22Rv1 (cell line): ENCODE measurements at regions not wholly inside any gene's neighbourhood (a gene's known extent, or its start where the extent isn't known, plus 50 kb on each side); places are given as distances from the start of the nearest gene placed in this dataset.

Experiments used
- CTCF ChIP-seq: fragments of 450-650 bp; IDR thresholded peaks from 2 replicates; pipeline ENCODE4 v1.5.1; 2017; ENCODE audit warnings: mild to moderate bottlenecking
- ZFX ChIP-seq: fragments of 450-650 bp; IDR thresholded peaks from 2 replicates; pipeline ENCODE4 v1.6.1; 2017; ENCODE audit warnings: antibody characterized with exemption, borderline replicate concordance

GRCh38 chr15:70465812-70466211 is 297.5 kb downstream of the UACA start:
- TF ChIP-seq CTCF (no peak), ZFX (no peak)
